Neural cell (in vitro differentiated cells): ENCODE measurements at regions not wholly inside any gene's neighbourhood (a gene's known extent, or its start where the extent isn't known, plus 50 kb on each side); places are given as distances from the start of the nearest gene placed in this dataset.

ENCODE experiments used
- H2AFZ ChIP-seq: fragments of 200-600, 300-800 bp; sonication (generic), shearing (Covaris generic); 2 replicates; pipeline ENCODE4 v1.6.0; 2014; ENCODE audit warnings: low read depth, mild to moderate bottlenecking, antibody characterized with exemption, low read length, moderate library complexity
- H3F3A ChIP-seq: fragments of 200-600 bp; shearing (Covaris generic); 2 replicates; pipeline ENCODE4 v1.6.1; 2016; ENCODE audit warnings: mild to moderate bottlenecking, moderate library complexity, mixed read lengths, antibody characterized with exemption, low read length; ENCODE audit not compliant: insufficient read depth, poor library complexity, severe bottlenecking
- H3K27ac ChIP-seq: fragments of 200-600, 300-800 bp; sonication (generic), shearing (Covaris generic); 2 replicates; pipeline ENCODE4 v1.5.1; 2014; ENCODE audit warnings: mild to moderate bottlenecking, low read length, moderate library complexity
- H3K27me3 ChIP-seq: fragments of 300-800, 200-600 bp; sonication (generic), shearing (Covaris generic); 2 replicates; pipeline ENCODE4 v1.6.0; 2014; ENCODE audit warnings: mild to moderate bottlenecking, low read depth, low read length, moderate library complexity; ENCODE audit not compliant: insufficient read depth
- H3K36me3 ChIP-seq: fragments of 300-800, 200-600 bp; sonication (generic), shearing (Covaris generic); 2 replicates; pipeline ENCODE4 v1.5.1; 2014; ENCODE audit warnings: mild to moderate bottlenecking, antibody characterized with exemption, low read length, moderate library complexity; ENCODE audit not compliant: insufficient read depth
- H3K4me2 ChIP-seq: fragments of 300-800, 200-600 bp; sonication (generic), shearing (Covaris generic); 2 replicates; pipeline ENCODE4 v1.6.0; 2014; ENCODE audit warnings: mild to moderate bottlenecking, low read length
- H3K4me3 ChIP-seq: fragments of 300-800, 200-600 bp; sonication (generic), shearing (Covaris generic); 2 replicates; pipeline ENCODE4 v1.5.1; 2014; ENCODE audit warnings: mild to moderate bottlenecking, low read length, moderate library complexity
- H3K79me2 ChIP-seq: fragments of 200-600 bp; shearing (Covaris generic); replicated peaks from 2 replicates; pipeline ENCODE4 v1.6.0; 2014; ENCODE audit warnings: mild to moderate bottlenecking, low read length, moderate library complexity; ENCODE audit not compliant: insufficient read depth
- H3K9ac ChIP-seq: fragments of 300-800, 200-600 bp; sonication (generic), shearing (Covaris generic); 2 replicates; pipeline ENCODE4 v1.6.1; 2016; ENCODE audit warnings: mild to moderate bottlenecking, low read length, mixed read lengths
- H3K9me2 ChIP-seq: fragments of 200-600 bp; shearing (Covaris generic); 2 replicates; pipeline ENCODE4 v1.6.1; 2016; ENCODE audit warnings: mild to moderate bottlenecking, low read length, mixed read lengths; ENCODE audit not compliant: insufficient read depth
- H3K9me3 ChIP-seq: fragments of 200-600, 300-800 bp; sonication (generic), shearing (Covaris generic); 2 replicates; pipeline ENCODE4 v1.6.1; 2016; ENCODE audit warnings: mild to moderate bottlenecking, mixed run types, low read length, moderate library complexity, mixed read lengths
- H4K20me1 ChIP-seq: fragments of 200-600 bp; shearing (Covaris generic); 2 replicates; pipeline ENCODE4 v1.6.1; 2016; ENCODE audit warnings: mild to moderate bottlenecking, mixed run types; ENCODE audit not compliant: insufficient read depth
- EP300 ChIP-seq: fragments of 450-650 bp; conservative IDR thresholded peaks from 2 replicates; pipeline ENCODE4 v1.6.1; 2014; ENCODE audit warnings: antibody characterized with exemption, mild to moderate bottlenecking, moderate library complexity; ENCODE audit not compliant: poor library complexity, severe bottlenecking
- EZH2 ChIP-seq: fragments of 200-600, 300-800 bp; shearing (Covaris generic), sonication (generic); IDR thresholded peaks from 2 replicates; pipeline ENCODE4 v1.6.1; 2014; ENCODE audit warnings: antibody characterized with exemption, low read length, borderline replicate concordance, mild to moderate bottlenecking; ENCODE audit not compliant: insufficient read depth, poor library complexity, severe bottlenecking
- MXI1 ChIP-seq: fragments of 450-650 bp; conservative IDR thresholded peaks from 2 replicates; pipeline ENCODE4 v1.6.1; 2014; ENCODE audit warnings: antibody characterized with exemption, mild to moderate bottlenecking; ENCODE audit not compliant: poor library complexity, severe bottlenecking
- POLR2AphosphoS5 ChIP-seq: IDR thresholded peaks from 2 replicates; pipeline ENCODE4 v1.6.1; 2012
- RAD21 ChIP-seq: fragments of 450-650 bp; conservative IDR thresholded peaks from 2 replicates; pipeline ENCODE4 v1.6.1; 2014; ENCODE audit warnings: antibody characterized with exemption, mild to moderate bottlenecking, moderate library complexity
- SMC3 ChIP-seq: fragments of 450-650 bp; conservative IDR thresholded peaks from 2 replicates; pipeline ENCODE4 v1.6.1; 2014; ENCODE audit warnings: antibody characterized with exemption, mild to moderate bottlenecking, moderate library complexity; ENCODE audit not compliant: poor library complexity
- TAF1 ChIP-seq: IDR thresholded peaks from 2 replicates; pipeline ENCODE4 v1.6.1; 2012; ENCODE audit warnings: low read depth
- TF ChIP-seq, protein P1 (sequence below): fragments of 450-650 bp; IDR thresholded peaks from 2 replicates; pipeline ENCODE4 v1.5.1; 2014; ENCODE audit warnings: antibody characterized with exemption, mild to moderate bottlenecking, moderate library complexity; ENCODE audit not compliant: poor library complexity, severe bottlenecking
- TF ChIP-seq, protein P2 (sequence below): IDR thresholded peaks from 2 replicates; pipeline ENCODE4 v1.6.1; 2012; ENCODE audit warnings: borderline replicate concordance

DNA sequence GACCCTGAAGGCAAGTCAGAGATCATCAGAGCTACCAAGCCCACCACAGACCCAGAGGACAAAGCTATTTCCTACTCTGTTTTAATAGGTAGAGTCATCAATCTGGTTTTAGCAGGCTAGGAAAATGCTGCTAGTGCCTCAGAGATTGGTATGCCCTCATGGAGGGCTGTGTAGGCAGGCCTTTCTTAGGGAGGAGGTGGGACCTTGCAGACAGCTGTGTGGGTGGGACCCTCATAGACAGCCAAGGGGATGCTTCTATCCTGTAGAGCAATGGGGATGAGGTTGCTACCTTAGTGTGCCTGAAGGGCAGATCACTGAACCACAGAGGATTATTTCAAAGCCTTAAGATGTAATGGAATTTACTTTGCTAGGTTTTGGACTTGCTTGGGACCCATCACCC is 534.9 kb upstream of the KLF12 start:
- H3K9me3 ChIP-seq: no peaks in the 10 kb centered on the region
- H4K20me1 ChIP-seq: no peaks in the 10 kb centered on the region
- H3K36me3 ChIP-seq: no peaks in the 10 kb centered on the region
- H3K27me3 ChIP-seq: no peaks in the 10 kb centered on the region
- no peak overlapping the region for H3K27ac ChIP-seq
- no peaks in the 10 kb centered on the region for H3K79me2 ChIP-seq
- no peak overlapping the region for H2AFZ ChIP-seq
- H3K9me2 ChIP-seq: no peaks in the 10 kb centered on the region
- TF ChIP-seq EZH2: no peak
- TF ChIP-seq, protein P1, sequence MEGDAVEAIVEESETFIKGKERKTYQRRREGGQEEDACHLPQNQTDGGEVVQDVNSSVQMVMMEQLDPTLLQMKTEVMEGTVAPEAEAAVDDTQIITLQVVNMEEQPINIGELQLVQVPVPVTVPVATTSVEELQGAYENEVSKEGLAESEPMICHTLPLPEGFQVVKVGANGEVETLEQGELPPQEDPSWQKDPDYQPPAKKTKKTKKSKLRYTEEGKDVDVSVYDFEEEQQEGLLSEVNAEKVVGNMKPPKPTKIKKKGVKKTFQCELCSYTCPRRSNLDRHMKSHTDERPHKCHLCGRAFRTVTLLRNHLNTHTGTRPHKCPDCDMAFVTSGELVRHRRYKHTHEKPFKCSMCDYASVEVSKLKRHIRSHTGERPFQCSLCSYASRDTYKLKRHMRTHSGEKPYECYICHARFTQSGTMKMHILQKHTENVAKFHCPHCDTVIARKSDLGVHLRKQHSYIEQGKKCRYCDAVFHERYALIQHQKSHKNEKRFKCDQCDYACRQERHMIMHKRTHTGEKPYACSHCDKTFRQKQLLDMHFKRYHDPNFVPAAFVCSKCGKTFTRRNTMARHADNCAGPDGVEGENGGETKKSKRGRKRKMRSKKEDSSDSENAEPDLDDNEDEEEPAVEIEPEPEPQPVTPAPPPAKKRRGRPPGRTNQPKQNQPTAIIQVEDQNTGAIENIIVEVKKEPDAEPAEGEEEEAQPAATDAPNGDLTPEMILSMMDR: no peak
- TF ChIP-seq TAF1: no peak
- no peak for TF ChIP-seq SMC3
- no peak for TF ChIP-seq EP300
- no peaks in the 10 kb centered on the region for H3F3A ChIP-seq
- no peak overlapping the region for H3K9ac ChIP-seq
- no peak overlapping the region for H3K4me3 ChIP-seq
- H3K4me2 ChIP-seq: no peak overlapping the region

DNA sequence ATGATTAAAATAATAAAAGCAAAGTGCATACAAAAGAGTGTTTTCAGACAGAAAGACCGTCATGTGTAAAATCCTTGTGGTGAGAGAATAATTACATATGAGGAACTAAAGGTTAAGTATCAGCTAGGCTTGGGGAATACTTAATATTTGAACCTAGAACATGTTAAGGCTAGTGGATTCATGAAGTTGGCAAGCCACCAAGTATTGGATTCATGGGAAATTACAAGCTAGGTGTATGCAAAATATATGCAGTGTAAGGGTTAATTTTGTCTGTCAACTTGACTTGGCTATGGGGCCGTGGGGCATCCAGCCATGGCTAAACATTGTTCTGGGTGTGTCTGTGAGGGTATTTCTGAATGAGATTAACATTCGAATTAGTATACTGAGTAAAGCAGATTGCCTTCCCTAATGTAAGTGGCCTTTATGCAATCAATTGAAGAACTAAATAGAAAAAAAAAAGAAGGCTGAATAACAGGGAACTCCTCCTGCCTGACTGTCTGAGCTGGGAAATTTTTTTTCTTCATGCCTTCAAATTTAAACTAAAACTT is 533.5 kb upstream of the KLF12 start:
- H3K4me3 ChIP-seq: no peak overlapping the region
- no peak overlapping the region for H2AFZ ChIP-seq
- H3F3A ChIP-seq: no peaks in the 10 kb centered on the region
- H4K20me1 ChIP-seq: no peaks in the 10 kb centered on the region
- H3K79me2 ChIP-seq: no peaks in the 10 kb centered on the region
- H3K9ac ChIP-seq: no peak overlapping the region
- no peaks in the 10 kb centered on the region for H3K9me2 ChIP-seq
- no peaks in the 10 kb centered on the region for H3K36me3 ChIP-seq
- H3K27ac ChIP-seq: no peak overlapping the region
- TF ChIP-seq, protein P1: no peak
- TF ChIP-seq EP300 (no peak), POLR2AphosphoS5 (no peak), SMC3 (no peak), MXI1 (no peak), TAF1 (no peak), RAD21 (no peak), EZH2 (no peak)
- TF ChIP-seq, protein P2, sequence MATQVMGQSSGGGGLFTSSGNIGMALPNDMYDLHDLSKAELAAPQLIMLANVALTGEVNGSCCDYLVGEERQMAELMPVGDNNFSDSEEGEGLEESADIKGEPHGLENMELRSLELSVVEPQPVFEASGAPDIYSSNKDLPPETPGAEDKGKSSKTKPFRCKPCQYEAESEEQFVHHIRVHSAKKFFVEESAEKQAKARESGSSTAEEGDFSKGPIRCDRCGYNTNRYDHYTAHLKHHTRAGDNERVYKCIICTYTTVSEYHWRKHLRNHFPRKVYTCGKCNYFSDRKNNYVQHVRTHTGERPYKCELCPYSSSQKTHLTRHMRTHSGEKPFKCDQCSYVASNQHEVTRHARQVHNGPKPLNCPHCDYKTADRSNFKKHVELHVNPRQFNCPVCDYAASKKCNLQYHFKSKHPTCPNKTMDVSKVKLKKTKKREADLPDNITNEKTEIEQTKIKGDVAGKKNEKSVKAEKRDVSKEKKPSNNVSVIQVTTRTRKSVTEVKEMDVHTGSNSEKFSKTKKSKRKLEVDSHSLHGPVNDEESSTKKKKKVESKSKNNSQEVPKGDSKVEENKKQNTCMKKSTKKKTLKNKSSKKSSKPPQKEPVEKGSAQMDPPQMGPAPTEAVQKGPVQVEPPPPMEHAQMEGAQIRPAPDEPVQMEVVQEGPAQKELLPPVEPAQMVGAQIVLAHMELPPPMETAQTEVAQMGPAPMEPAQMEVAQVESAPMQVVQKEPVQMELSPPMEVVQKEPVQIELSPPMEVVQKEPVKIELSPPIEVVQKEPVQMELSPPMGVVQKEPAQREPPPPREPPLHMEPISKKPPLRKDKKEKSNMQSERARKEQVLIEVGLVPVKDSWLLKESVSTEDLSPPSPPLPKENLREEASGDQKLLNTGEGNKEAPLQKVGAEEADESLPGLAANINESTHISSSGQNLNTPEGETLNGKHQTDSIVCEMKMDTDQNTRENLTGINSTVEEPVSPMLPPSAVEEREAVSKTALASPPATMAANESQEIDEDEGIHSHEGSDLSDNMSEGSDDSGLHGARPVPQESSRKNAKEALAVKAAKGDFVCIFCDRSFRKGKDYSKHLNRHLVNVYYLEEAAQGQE: no peak
- H3K9me3 ChIP-seq: no peaks in the 10 kb centered on the region
- H3K27me3 ChIP-seq: no peaks in the 10 kb centered on the region
- no peak overlapping the region for H3K4me2 ChIP-seq
